ENCODE measurements at regions not wholly inside any gene's neighbourhood (a gene's known extent, or its start where the extent isn't known, plus 50 kb on each side); places are given as distances from the start of the nearest gene placed in this dataset.

GRCh38 chrX:121365572-121366161, 318.3 kb downstream of the GLUD2 start:
- TF ChIP-seq, protein P1, sequence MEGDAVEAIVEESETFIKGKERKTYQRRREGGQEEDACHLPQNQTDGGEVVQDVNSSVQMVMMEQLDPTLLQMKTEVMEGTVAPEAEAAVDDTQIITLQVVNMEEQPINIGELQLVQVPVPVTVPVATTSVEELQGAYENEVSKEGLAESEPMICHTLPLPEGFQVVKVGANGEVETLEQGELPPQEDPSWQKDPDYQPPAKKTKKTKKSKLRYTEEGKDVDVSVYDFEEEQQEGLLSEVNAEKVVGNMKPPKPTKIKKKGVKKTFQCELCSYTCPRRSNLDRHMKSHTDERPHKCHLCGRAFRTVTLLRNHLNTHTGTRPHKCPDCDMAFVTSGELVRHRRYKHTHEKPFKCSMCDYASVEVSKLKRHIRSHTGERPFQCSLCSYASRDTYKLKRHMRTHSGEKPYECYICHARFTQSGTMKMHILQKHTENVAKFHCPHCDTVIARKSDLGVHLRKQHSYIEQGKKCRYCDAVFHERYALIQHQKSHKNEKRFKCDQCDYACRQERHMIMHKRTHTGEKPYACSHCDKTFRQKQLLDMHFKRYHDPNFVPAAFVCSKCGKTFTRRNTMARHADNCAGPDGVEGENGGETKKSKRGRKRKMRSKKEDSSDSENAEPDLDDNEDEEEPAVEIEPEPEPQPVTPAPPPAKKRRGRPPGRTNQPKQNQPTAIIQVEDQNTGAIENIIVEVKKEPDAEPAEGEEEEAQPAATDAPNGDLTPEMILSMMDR (IDR thresholded peaks at IDR 0.05; ENCODE audit: insufficient read depth, low read length, poor library complexity, severe bottlenecking): no peak
- no peak for TF ChIP-seq EZH2phosphoT487 (conservative IDR thresholded peaks at IDR 0.05; ENCODE audit: low read length)
